HG03521 (cell line): ENCODE measurements at regions not wholly inside any gene's neighbourhood (a gene's known extent, or its start where the extent isn't known, plus 50 kb on each side); places are given as distances from the start of the nearest gene placed in this dataset.

ENCODE experiments used
- ATAC-seq: cut with Tn5 transposase; IDR thresholded peaks from one replicate; pipeline ENCODE4 v1.9.1; 2021; ENCODE audit warnings: mild to moderate bottlenecking, moderate library complexity; ENCODE audit not compliant: unreplicated experiment

DNA sequence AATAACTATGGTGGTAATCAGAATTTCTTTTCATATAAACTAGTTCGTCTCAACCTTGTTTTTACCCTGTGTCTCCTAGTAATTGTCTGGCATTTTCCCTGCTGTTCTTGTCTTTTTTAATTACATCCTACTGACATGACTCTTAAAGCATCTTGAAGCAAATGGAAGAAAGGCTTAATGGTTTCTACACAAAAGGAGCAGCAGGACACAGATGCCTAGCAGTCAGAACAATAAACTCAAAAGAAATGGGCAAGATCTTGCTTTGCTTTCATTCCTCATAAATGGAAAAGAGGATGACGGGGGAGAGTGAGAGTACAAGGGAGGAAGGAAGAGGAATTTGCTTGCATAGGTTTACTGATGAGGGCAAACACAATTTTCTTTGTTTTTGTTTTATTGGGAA is 293.2 kb upstream of the EMCN start:
- ATAC-seq = no peak

DNA sequence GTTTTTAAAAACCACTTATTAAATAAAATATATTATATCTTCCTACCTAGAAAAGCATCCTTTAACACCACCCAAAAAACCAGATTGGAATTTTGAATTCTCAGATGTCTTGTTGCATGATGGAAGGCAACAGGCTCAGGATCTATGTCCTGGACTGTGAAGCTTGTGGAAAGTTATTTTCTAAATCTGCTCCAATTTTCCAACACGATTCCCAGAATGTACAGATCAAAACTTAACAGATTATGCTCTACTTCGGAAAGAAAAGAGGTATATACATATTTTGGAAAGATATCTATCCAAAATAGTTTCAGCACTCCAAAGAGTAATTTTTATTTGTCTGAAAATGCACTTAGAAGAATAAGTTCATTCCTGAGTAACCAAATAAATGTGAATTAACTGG is 291.7 kb upstream of the EMCN start:
- no peak for ATAC-seq

GRCh38 chr4:100806988-100807387 is 289.2 kb upstream of the EMCN start:
- no peak for ATAC-seq

- no peak for ATAC-seq
These were observed 287.7 kb upstream of the EMCN start for GRCh38 chr4:100805538-100805937.

GRCh38 chr4:100804576-100805360 is 286.9 kb upstream of the EMCN start:
- no peak for ATAC-seq

DNA sequence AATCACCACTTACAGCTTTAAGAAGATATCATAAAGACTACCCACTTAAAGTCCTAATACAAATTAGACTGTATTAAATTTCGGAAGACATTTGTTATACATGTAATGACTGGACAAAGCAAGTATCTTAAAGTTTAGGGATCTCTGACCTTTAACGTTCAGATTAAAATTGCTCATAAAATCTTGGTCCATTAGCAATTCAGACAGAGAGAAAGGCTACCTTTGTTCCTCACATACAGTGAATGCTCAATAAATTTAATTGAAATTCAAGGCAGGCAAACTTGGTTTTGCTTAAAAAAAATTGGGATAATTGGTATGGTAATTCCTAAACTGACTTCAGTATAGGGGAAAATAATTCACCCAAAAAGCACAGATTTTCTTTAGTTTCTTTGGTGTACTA is 285.9 kb upstream of the EMCN start:
- ATAC-seq = no peak

DNA sequence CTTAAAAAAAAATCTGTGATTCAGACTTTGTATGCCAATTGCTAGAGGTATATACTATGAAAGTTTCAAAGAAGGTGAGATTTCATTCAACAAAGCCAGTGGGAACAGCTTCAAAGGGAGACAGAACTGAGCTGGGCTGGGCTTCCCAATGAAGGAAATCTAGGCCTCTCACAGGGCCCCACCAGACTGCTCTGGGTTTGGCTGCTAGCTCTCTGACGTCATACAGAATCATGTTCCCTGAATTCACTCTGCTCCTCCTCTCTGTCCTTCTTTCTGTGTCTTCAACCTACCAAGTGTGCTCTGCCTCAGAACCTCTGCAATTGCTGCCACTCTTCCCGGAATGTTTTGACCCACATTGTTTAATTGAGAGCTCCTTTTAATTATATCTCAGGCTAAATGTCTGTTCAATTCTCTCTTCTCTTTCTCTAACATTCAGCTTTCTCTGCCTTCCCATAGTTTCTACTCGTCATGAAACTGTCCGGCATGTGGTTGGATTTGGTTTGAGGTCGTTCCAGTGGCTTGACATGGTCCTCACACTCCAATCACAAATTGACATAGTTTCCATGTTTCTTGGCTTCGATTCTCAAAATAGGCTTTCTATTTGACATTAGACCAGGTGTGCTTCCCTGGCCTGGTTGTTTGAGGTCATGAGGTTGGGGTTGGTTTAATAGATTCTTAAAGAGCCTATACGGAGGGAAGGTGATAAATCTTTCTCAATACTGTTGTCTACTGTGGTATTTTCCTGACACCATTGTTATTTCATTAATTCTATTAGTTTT is 282.1 kb upstream of the EMCN start:
- ATAC-seq = no peak

- ATAC-seq = no peak
These were observed 280.0 kb upstream of the EMCN start for GRCh38 chr4:100797791-100798190.

GRCh38 chr4:100797356-100797755 is 279.5 kb upstream of the EMCN start:
- ATAC-seq = no peak

DNA sequence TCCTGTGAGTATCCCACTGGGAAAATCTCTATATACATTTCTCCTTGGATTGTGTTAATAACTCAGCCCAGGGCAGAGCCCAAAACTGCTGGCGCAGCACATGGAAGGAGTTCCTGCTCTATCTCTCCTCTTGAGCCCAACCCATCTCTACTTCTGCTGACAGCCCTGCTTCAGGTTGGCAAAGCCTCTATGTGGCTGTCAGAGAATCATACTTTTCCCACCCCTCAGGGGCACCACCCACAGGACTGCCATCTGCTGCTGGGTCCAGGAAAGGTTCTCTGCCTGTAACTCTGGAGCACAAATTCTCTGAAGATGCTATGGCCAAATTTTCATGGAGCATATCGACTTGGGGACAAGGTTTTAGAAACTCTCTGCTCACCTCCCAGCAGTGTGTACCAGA is 278.5 kb upstream of the EMCN start:
- no peak for ATAC-seq

- no peak for ATAC-seq
These were observed 277.8 kb upstream of the EMCN start for GRCh38 chr4:100795581-100795980.

- no peak for ATAC-seq
These were observed 273.2 kb upstream of the EMCN start for GRCh38 chr4:100790836-100791615.

- ATAC-seq = no peak
These were observed 272.2 kb upstream of the EMCN start for GRCh38 chr4:100789991-100790390.

DNA sequence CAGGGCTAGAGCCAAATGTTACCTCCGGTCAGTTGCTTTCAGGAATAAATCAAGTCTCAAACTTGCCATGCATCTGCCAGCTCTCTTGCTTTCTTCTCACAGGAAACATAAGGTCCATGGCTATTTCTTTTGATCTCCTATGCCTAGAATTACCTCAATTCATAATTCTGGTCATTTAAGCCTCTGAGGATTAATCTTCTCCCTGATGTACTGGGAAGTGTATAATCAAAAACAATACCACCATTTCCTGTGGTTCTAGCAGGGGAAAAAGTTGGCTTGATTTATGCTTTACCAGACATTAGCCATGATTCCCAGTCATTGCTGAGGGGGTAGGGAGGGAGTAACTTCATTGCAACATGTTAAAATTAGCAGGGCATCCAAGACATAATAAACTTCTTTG is 268.7 kb upstream of the EMCN start:
- no peak for ATAC-seq

DNA sequence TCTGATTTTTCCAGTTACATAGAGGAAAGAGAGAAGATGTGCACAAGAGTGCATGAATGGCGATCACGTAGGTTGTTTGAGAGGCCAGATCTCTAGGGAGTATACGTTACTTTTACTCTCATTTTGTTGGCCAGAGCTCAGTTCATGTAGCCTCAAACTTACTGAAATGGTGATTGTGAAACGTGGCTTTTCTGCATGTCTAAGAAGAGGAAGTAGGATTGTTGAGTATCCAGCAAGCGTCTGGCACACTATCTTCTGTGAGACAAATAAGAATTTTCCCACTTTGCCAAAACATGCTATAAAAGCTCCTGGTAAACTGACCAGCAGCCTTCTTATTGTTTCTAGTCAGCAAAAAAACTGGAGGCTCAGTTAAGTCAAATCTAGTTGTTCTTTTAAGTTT is 264.5 kb upstream of the EMCN start:
- ATAC-seq = no peak

GRCh38 chr4:100781435-100781834 is 263.6 kb upstream of the EMCN start:
- no peak for ATAC-seq

DNA sequence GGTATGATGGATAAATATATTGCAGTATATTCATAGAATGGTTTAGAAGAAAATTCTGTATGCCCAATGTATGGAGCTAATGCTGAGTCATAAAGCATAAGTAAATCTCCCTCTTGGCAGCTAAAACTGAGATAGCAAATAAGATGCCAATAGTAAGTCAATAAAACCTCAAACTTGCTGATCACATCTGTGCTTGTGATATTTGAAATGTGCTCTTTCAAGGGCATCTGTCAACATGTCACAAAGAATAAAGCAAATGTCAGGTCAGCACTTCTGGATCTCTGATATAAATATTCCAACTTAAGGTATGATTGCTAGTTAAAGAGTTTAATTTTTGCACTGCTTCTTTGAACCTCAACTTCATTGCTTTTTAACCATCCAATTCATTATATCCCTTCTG is 262.3 kb upstream of the EMCN start:
- ATAC-seq = no peak

DNA sequence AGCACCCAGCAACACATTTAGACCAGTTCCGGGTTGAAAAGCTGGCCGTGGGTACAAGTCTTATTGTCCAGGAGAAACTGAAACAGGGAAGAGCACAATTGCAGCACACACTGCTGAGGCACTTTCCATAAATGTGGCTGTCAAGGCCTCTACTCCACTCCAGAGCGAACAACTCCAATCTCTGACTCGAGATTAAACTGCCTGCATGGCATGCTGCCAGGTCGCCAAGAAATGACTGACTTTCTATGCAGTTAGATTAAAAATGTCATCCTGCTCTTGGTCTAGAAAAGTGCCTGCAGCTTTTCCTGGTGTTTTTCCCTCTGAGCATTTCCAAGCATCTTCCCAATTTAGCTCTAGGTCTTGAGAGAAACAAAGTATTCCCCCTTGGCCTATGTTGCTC is 260.6 kb upstream of the EMCN start:
- no peak for ATAC-seq

DNA sequence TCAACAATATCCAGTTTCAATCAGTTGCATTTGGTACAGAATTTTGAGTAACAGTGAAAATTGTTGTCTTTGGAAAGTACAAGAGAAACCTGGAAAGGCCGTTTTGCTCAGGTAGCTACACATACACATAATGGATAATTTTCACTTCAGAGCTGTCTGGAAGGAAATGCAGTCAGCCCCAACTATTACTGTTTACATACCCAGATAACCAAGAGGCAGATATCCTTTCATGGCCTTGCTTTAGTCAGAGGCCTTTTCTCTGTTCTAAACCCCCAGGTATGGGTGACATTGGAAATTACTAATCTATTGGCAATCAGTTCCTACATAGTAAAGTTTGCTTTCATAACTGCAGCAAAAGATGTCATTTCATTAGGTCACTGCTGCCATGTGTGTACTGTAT is 244.9 kb upstream of the EMCN start:
- ATAC-seq = no peak

- no peak for ATAC-seq
These were observed 236.9 kb upstream of the EMCN start for GRCh38 chr4:100754751-100755150.

DNA sequence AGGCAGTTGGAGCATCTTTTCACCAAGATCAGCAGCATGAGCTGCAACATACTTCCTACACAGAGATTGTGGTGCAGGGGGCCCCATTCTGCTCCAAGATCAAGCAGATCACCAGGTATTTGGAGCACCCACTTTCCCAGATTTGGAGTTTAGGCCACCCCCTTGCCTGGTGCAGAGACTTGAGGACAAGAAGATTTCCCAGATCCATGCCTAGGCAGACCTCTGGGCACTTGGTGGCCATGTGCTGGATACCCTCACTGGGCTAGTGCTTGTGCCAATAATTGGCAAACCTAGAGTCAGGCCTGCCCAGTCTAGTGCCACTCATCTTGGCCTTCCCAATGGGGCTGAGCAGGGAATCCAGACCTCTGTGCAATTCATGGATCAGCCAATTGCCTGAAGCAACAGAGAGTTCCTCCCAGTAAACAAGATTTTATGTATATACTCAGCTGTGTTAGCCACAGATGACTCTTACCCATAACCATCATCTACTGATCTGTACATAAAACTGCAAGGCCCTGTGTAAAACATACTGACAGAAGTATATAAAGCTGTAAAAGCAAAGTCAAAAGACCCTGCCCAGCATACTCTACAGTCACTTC is 228.4 kb upstream of the EMCN start:
- no peak for ATAC-seq
